ENCODE measurements at regions not wholly inside any gene's neighbourhood (a gene's known extent, or its start where the extent isn't known, plus 50 kb on each side); places are given as distances from the start of the nearest gene placed in this dataset.

DNA sequence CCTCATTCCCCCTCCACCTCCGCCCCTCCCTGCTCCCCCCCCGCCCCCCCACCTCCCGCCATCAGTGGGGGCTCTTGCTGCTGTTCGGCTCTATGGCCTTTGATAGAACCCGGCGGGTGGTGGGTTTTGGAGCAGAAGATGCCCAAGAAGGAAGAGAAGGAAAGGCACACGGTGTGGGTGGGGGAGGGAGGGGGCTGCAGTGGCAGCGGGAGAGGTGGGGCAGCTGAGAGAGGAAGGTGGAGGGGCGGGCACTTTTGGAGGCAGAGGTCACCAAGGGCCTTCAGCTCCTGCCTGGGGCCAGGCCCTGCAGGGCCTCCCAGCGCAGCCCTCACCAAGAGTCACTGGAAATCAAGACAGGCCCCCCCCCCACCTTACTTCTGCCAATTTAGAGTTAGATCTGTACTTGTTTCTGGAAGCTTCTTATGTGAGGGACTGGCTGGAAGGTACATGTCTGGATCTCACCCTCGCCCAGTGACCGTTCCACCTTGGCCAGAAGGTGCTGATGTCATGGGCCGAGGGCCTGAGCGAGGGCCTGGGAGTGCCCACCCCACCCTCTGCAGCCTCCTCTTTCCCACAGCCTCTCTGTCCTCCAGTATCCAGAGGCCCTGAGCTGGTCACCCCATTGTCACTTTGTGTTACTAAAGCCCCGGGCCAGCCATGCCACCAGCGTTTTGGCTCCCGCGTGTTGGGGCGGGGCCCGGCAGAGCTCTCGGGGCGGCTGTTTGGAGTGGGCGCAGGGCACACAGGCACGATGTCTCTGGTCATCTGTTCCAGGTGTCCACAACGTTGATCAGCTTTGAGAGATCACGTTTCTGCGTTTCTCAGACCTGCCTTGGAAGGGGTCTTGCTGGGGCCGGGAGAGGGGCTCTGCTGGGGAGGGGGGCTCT, 153.9 kb downstream of the KIF26A start:
- DNase-seq: no peak

DNA sequence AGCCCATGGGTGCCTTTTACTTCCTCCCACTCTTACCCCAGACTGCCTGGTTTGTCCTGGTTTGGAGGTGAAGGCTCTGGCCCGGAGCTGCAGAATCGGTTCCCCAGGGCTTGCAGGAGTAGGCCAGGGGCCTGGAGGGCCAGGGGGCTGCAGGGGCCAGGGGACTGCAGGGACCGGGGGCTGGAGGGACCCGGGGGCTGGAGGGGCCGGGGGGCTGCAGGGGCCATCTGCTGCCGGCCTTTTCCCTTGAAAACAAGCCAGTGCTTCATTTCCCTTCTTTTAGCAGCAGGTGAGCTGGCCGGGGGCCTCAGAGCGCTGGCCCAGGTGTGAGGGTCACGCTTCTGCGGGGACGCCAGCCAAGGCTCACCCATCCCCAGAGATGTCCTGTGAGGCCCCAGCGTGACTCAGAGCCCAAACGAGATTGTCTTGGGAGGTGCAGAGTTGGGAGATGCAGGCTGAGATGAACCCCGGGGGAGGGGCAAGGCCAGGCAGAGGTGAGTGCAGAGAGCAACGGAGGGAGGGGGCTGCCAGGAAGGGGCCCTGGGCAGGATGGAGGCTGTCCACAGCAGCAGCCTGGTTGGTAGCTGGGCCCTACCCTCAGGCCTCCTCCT, 154.9 kb downstream of the KIF26A start:
- DNase-seq: no peak

DNA sequence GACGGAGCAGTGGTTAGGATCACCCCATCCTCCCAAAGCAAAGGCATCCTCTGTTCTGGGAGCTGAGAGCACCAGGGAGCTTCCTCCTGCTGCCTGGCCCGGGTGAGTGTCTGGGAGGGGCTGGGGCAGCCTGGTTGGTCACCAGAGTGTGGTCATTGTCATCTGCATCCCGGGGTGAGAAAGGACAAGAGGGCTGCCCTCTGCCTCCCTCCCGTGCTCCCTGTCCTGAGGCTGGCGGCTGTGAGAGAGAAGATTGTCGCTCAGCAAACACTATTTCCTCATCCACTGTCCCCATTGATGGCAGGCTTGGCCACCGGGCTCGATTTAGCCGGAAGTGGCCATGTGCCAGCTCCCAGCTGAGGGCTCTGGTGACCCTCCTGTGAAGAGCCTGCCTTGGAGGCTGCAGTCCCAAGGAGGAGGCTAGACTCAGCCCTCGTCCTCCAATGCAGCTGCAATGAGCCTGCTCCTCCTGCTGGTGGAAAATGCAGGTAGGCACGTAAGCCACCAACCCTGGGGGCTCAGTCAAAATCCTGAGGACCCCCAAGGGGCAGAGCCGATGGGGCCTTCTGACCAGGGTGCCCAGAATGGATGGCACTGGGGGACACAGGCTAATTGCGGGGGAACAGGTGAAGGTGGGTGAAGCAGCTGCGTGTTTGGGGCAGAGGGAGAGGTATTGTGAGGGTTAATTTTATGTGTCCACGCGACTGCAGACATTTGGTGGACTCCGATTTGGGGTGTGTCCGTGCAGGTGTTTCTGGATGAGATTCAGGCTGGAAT, 155.7 kb downstream of the KIF26A start:
- no peak for DNase-seq

DNA sequence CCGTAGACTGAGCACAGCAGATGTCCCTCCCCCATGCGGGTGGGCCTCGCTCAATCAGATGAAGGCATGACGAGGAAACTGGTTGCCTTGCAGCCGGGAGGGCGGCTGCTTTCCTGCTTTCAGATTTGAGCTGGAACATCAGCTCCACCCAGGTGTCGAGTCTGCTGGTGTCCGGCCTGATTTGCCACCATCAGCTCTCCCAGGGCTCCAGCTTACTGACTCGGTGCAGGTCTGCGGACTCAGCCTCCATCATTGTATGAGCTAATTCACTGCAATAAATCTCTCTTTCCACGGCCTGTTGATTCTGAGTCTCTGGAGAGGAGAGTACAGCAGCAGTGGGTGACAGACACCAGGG, 156.2 kb downstream of the KIF26A start:
- DNase-seq: no peak

DNA sequence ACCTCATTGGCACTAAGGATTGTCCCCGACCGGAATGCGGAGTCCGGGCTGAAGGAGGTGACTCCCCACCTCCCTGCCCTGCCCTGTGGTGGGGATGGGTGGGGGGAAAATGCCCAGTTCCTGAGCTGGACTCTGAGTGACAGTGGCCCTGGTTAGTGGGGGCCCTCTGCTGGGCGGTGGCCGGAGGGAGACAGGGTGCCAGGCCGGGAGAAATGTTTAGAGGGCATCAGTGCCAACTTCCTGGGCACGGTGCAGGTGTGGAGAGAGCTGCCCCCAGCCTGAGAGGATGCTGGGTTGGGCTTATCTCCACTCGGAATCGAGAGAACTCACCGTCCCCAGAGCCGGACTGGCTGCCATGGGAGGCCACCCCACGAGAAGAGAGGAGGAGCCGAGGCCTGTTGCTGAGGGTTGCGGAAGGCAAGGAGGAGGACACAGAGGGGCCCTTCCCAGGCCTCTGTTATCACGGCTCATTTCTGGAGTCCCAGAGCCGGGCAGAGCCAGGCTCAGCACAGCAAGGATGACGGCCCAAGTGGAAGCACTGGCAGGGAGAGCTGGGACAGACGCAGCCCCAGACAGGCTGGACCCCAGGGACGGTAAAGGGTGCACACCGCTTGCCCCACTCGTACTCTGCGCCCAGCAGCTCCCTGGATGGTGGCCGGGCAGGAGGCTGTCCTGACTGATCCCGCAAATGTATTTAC, 156.7 kb downstream of the KIF26A start:
- DNase-seq: no peak

DNA sequence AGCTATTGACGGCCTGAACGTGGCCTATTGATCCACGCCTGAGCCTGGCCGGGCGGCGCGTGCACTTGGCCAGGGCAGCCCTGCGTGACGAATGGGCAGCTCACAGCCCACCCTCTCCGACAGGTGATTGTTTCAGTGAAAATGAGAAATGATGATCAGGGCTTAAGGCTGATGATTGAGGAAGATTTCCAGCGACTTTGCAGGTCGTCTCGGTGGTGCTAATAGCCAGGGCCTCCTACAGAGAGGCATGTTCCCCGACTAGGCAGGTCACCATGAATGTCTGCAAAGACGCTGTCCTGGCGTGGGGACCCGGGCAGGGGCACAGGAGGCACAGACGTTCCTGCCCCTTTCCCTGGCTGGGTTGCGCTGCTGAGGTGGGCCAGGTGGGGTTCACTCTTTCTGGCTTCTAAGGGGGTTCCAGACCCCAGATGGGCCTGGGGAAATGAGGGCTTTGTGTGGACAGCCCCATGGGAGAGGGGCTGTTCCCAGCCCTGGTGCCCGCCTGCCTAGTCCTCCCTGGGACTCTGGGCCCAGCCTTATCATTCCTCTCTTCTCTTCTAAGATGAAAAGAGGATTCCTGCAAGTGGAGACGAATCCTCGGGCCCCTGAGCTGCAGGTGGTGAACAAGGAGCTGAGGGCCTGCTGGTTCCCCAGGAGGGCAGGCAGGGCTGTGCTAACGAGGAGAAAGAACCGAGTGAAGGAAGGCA, 157.4 kb downstream of the KIF26A start:
- DNase-seq: no peak

DNA sequence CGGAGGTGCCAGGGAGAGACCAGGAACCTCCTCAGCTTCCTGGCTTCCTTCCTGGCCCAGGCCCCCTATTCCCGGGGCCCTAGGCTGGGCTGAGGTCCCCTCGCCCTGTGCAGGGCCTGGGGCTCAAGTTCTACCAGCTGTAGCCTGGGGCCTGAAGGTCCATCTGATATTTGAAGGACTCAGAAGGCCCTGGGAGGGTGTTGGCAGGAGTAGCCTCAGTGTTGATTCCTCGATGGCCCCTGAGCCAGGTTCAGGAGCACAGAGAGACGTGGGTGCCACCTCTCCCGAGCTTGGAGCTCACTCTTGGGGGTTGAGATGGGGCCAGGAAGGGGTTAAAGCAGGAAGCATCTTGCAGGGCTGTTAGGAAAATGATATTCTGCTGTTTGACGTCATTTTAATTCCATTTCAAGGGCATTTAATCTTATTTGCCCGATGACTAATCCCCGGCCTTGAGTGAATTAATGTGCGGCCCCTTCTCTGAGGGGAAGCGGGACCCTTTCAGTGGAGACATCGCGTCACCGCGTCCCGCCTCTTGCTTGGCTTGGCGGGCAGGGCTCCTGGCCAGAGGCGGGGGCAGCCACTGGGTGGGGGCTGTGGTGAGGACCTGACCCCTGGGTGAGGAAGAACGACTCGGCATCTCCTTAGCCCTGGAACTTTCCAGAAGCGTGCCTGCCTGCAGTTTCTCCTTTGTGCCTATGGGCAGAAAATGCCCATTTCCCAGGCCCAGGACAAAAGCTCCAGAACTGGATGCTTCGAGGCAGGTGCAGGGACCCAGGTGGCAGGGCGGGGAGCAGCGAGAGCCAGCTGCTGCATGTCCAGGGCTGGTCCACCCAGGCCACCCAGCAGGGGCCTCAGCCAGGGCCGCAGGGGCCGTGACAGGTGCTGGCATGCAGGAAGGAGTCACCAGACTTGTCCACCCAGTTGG, 158.3 kb downstream of the KIF26A start:
- no peak for DNase-seq

DNA sequence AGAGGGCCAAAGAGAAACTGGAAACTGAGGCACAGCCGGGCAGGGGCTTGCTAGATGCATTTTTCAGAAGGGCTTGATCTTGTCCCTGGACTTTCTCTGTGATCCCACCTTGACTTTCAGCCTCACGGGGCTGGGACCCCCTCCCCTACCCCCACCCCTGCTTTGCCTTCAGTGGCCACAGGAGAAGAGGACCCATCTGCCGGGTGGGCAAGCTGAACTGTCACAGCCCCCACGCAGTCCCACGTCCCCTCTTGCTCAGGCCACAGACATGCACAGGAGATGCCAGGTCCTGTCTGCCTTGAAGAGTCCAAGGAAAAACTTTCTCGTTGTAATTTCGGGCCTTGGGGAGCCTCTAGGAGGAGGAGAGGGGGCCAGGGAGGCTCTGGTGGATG, 158.9 kb downstream of the KIF26A start:
- DNase-seq: no peak

DNA sequence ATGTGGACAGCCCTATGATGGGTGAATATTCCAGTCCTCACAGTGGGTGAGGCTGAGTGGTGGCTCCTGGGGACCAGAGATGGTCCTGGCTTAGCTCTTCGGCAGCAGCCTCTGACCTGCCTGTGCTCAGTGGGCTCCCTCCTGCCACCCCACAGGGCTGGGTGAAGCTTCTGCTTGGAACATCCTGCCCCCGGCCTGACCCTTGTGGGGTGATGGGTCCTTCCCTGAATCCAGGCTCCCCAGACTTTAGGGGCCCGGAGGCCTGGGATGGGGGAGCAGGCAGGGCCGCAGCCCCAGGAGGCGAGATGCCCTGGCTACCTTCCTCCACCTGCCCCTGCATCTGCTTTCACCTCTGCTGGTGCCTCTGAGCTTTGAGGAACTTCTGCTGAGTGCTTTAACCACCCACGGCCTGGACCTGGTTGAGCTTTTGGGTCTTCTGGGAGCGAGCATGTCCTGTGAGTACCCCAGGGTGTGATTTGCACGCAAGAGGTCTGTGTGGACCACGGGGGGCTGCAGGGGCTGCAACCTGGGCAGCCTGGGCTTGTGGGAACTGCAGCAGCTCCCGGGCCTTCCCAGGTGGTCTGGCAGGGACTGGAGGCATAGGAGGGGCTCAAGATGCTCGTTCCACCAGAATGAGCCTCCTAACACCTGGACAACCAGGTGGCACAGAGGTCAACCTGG, 159.5 kb downstream of the KIF26A start:
- no peak for DNase-seq

DNA sequence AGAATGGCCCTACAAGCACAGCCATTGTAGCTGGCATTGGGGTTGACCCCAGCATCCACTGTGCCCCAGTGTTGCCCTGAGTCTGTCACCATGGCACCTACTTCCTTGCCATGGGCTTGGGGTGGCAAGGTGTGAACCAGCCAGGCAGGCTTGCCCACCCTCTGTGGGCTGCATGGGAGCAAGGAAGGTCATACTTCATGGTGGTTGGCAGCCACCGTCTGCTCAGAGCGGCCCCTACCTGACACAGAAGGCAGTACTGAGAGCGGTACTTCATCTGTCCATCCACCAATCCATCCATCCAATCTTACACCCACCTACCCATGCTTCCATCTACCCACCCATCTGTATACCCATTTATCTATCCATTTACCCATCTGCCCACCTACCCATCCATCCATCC, 160.1 kb downstream of the KIF26A start:
- no peak for DNase-seq

DNA sequence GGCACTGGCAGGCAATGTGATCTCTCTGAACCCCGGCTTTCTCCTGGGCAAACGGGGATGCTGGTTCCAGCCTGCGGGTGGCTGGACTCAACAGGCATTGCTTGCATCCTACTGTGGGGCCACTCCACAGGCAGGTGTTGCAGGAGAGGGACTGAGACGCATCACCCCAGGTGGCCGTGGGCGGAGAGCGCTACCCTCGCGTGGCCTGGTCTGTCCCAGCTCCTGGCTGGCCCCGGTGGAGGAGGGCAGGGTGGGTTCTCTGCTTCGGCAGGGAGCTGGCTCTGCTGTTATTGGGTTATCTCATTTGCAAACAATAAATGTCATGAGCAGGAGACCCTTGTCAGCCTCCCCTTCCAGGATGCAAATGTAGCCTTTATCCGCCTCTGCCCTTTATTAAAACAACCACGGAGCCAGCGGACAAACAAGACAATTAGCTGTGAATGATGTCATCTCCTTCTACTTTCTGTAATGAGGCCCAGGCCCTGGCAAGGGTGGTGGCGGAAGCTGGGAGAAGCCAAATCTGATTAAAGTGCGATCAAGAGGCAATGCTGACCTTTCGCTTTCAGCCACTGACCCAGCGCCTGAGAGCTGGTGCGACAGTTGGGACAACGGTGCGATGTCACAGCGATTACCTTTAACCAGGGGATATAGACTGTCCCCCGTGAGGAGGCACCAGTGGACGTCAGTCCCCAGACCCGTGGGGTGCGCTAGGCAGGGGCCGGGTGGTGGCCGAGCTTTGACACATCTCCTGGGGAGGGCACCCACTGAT, 161.8 kb downstream of the KIF26A start:
- no peak for DNase-seq

DNA sequence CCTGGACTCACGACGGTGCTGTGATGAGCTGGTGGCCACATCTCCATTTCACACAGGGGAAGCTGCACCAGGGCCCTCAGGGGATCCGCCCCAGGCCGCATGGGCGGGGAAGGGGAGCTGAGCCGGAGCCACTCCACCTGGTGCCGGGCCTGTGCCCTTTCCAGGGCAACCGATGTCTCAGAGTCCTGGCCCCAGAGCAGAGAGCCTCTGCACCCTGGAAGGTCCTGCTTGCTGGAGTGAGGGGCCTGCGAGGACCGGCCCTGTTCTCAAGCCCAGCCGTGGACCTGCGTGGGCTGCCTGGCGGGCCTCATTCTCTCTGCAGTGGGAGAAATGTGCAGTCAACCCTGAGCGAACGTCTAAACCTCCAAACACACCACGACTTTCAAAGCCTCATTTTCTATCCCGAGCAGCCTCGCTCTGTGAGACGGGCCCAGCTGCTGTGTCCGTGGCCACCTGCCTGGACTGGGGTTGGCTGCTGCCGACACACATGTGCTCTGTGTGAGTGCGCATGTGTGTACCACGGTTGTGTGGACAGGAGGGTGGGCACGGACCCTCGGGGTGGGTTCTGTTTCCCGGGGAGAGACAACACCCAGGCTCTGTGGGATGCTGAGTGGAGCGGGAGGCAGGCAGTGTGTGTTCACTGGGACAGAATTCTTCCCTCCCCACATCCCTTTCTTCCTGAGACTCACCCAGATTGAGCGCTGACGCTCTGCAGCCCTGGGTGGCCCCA, 163.5 kb downstream of the KIF26A start:
- DNase-seq: no peak

DNA sequence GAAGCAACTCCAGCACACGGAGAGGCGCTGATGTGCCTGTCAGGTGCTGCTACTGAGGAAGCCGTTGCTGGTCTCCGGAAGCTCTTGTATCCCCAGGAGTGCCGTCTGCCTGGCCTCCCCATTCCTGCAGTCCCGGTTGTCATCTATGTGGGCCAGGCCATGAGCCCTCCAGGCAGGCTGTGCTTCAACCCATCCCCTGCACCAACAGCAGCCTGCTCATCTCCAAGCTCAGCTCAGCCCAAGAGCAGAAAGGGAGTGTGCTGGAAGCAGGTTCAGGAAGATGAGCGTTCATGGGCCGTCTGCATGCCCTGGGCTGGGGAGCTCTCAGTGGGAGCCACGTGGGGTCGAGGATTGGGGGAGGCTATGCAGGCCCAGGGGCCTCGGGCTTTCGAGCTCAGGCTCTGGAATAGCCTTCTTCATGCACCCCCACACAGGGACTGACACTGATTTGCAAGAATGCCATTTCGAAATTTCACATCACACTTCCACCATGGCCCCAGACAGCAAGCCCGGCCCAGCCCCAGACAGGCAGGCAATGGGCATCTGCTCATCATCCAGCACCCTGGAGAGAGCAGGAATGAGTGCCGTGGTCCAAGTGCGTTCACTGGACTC, 164.5 kb downstream of the KIF26A start:
- DNase-seq: no peak

DNA sequence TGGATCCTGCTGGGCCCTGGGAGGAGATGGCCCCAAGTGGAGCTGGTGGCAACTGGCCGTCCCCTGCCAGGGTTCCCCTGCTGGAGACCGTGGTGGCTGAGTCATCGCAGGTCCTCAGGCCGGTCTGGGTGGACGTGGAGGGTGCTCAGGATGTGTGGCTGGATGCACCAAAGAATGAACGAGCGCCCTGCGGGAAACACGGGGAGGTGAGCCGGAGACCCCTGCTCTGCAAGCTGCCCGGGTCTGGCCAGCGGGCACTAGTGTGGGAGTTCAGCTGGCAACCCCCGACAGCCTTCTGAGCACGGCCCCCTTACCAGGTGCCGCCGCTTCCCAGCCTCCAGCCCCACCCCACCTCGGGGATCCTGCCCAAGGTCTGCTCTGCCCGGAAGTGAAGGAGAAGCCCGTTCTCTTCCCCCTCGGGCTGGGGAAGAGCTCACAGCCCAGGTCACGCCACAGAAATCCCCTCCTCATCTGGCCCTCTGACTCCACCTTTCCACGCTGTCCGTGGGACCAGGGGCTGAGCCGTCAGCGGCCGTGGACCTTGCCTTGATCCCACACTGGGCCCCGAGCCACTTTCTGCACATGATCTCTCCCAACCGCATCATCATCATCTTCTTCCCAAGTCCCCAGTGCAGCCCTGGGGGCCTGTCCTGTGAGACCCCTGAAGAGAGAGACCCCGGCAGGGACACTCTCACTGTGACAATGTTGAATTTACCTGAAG, 165.5 kb downstream of the KIF26A start:
- no peak for DNase-seq

DNA sequence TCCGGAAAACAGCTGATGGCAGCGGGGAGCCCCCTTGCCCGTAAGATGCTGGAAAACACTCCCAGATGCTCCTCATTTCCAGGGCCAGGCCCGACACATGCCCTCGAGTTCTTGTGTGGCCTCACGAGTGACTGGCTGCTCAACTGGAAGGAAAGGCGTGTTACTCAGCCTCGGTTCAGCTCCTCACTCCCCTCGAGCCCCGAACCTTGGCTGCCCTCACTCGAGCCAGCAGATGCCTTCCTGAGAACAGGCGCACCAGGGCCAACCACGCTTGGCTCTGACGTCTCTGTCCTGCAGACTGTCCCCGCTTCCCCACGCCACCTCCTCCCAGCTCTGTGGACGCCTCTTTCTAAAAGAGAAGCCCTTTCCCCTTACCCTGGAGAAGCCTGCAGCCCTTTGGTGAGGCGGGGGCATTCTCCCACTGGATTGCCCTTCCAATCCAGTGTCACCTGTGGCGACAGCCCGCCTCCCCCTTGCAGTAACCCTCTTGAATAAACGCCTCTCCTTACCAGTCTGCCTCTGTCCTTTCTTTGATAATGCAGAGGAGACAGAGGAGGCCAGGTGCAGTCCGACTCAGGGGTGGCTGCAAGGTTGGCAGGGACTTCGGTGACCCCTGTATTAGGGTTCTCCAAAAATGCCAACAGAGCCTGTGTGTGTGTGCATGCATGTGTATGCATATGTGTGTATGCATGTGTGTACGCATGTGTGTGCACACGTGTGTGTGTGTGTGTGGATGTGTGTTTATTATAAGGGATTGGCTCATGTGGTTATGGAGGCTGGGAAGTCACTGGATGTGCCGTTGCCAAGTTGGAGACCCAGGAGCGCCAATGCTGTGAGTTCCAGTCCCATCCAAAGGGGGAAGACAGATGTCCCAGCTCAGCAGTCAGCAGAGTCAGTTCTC, 166.3 kb downstream of the KIF26A start:
- DNase-seq: no peak

DNA sequence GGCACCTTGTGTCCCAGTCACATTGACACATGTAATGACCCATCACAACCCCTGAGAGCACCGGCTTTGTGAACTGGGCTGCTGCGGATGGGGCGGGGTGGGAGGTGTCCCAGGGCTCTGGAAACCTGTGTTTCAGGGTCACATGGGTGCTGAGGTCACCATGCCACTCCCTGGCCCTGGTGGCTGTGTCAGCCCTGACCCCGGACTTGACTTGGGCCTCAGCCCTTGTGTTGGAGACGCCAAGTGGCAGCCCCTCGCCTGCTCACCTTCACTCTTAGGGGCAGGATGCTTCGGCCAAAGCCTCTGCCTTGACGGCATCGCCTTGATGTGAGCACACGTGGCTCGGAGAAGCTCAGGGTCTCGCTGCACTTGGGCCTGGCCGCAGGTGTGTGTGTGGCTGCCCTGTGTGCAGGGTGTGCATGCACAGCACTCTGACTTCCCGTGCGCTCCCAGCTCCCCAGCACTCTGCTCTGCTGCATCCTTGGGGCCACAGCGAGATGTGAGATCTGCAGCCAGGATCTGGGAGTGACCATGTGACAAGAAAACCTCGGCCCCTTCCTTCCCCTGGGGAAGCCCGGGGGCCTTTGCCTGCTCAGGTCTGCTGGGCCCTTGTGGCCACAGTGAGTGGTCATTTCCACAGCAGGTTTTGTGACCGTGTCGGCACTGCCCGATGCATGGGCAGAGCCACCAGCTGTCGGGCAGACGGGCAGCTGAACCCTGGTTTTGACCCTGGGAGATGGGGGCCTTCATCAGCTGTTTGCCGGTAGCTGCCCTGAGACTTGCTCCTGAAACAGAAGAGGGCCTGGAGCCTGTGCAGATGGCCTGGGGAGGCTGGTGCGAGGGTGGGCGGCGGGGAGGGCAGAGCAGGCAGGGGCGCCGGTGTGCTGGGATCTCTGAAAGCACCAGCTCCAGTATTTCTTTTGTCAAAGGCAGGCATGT, 167.4 kb downstream of the KIF26A start:
- no peak for DNase-seq

Data from stimulated activated CD8-positive, alpha-beta memory T cell treated with anti-CD3 and anti-CD28 coated beads, Interleukin-4, amount 100 ng/mL, for 48 hours (primary cell).